CD8-positive, alpha-beta memory T cell (primary cell): ENCODE measurements at regions not wholly inside any gene's neighbourhood (a gene's known extent, or its start where the extent isn't known, plus 50 kb on each side); places are given as distances from the start of the nearest gene placed in this dataset.
A peak's percentile ranks its signal among the peaks of the same experiment; 100 is the strongest.
"Not testable (repeated sequence)": the region's sequence is repeated elsewhere in the genome, so short reads cannot be mapped to it uniquely, and the experiment has no call there.

Experiments
- CTCF ChIA-PET: fragments of 350-600 bp; sonication (Branson Sonifier 250); formaldehyde crosslinking; loops from one replicate; lab custom pipeline; 2021; ENCODE audit warnings: antibody characterized with exemption; lab: Charles Lee
- POLR2A ChIA-PET: fragments of 350-600 bp; sonication (Branson Sonifier 250); formaldehyde crosslinking; loops from one replicate; lab custom pipeline; 2021; ENCODE audit warnings: antibody characterized with exemption; lab: Charles Lee
- DNase-seq, 5 donors: peaks; one replicate each; pipeline versions ENCODE4 v3.0.0 to v3.0.0-alpha.2; 2020 to 2022; ENCODE audit warnings: mixed read lengths in 1 of 5
- H3K27ac ChIP-seq: one replicate; pipeline ENCODE4 v1.7.0; 2013; ENCODE audit warnings: low read depth, mild to moderate bottlenecking, low read length, moderate library complexity
- H3K27me3 ChIP-seq: 2 replicates; pipeline ENCODE4 v1.7.0; 2013; ENCODE audit warnings: low read length, mild to moderate bottlenecking; ENCODE audit not compliant: insufficient read depth, poor library complexity, severe bottlenecking
- H3K36me3 ChIP-seq: 2 replicates; pipeline ENCODE4 v1.7.0; 2013; ENCODE audit warnings: mild to moderate bottlenecking, low read length, moderate library complexity; ENCODE audit not compliant: insufficient read depth
- H3K4me1 ChIP-seq: 2 replicates; pipeline ENCODE4 v1.7.0; 2013; ENCODE audit warnings: mild to moderate bottlenecking, low read length, moderate library complexity; ENCODE audit not compliant: insufficient read depth
- H3K4me3 ChIP-seq: 2 replicates; pipeline ENCODE4 v1.7.0; 2013; ENCODE audit warnings: mild to moderate bottlenecking, low read length
- H3K9me3 ChIP-seq: 2 replicates; pipeline ENCODE4 v1.7.0; 2013; ENCODE audit warnings: mild to moderate bottlenecking, low read length
- H3K27ac Mint-ChIP-seq, 8 donors: one replicate each; pipeline ENCODE4 v1.8.0; 2020 to 2021; ENCODE audit warnings: mixed read lengths in 8 of 8, mild to moderate bottlenecking in 6 of 8, inconsistent platforms in 3 of 8, moderate library complexity in 3 of 8
- H3K27me3 Mint-ChIP-seq, 2 donors: one replicate each; pipeline ENCODE4 v1.8.0; 2020 to 2021; ENCODE audit warnings: mixed read lengths in 2 of 2, mild to moderate bottlenecking in 1 of 2, moderate library complexity in 1 of 2
- H3K36me3 Mint-ChIP-seq, 3 donors: one replicate each; pipeline ENCODE4 v1.8.0; 2020 to 2021; ENCODE audit warnings: mixed read lengths in 3 of 3, inconsistent platforms in 1 of 3, mild to moderate bottlenecking in 1 of 3
- H3K4me1 Mint-ChIP-seq, 3 donors: one replicate each; pipeline ENCODE4 v1.8.0; 2020 to 2021; ENCODE audit warnings: mixed read lengths in 3 of 3, inconsistent platforms in 1 of 3, mild to moderate bottlenecking in 1 of 3
- H3K4me3 Mint-ChIP-seq, 7 donors: one replicate each; pipeline ENCODE4 v1.8.0; 2020 to 2021; ENCODE audit warnings: mixed read lengths in 7 of 7, mild to moderate bottlenecking in 6 of 7, moderate library complexity in 4 of 7, inconsistent platforms in 2 of 7
- H3K9me3 Mint-ChIP-seq, 5 donors: one replicate each; pipeline ENCODE4 v1.8.0; 2020 to 2022; ENCODE audit warnings: mixed read lengths in 5 of 5, mild to moderate bottlenecking in 3 of 5, moderate library complexity in 2 of 5, inconsistent platforms in 1 of 5

- H3K27ac ChIP-seq, H3K36me3 Mint-ChIP-seq, H3K9me3 ChIP-seq, H3K4me3 Mint-ChIP-seq, H3K9me3 Mint-ChIP-seq, H3K27ac Mint-ChIP-seq, H3K4me1 Mint-ChIP-seq, H3K36me3 ChIP-seq, H3K4me3 ChIP-seq, H3K4me1 ChIP-seq, H3K27me3 ChIP-seq, CTCF ChIA-PET, POLR2A ChIA-PET, DNase-seq, H3K27me3 Mint-ChIP-seq: not testable (repeated sequence)
Observed at GRCh38 chr1:120973836-120974235, 84.3 kb downstream of the PPIAL4A start.

- H3K9me3 ChIP-seq, H3K36me3 ChIP-seq, H3K36me3 Mint-ChIP-seq, H3K4me1 ChIP-seq, H3K9me3 Mint-ChIP-seq, DNase-seq, H3K4me3 ChIP-seq, H3K4me1 Mint-ChIP-seq, H3K27ac ChIP-seq, H3K27ac Mint-ChIP-seq, H3K27me3 Mint-ChIP-seq, CTCF ChIA-PET, H3K27me3 ChIP-seq, H3K4me3 Mint-ChIP-seq, POLR2A ChIA-PET: not testable (repeated sequence)
Observed at GRCh38 chr1:120977279-120977678, 87.7 kb downstream of the PPIAL4A start.

- H3K9me3 Mint-ChIP-seq, H3K9me3 ChIP-seq, H3K36me3 ChIP-seq, H3K27me3 ChIP-seq, H3K36me3 Mint-ChIP-seq, POLR2A ChIA-PET, H3K27ac Mint-ChIP-seq, H3K4me1 Mint-ChIP-seq, DNase-seq, H3K4me3 Mint-ChIP-seq, H3K27me3 Mint-ChIP-seq, CTCF ChIA-PET, H3K4me3 ChIP-seq, H3K4me1 ChIP-seq, H3K27ac ChIP-seq: not testable (repeated sequence)
Observed at GRCh38 chr1:120981489-120982094, 92.0 kb downstream of the PPIAL4A start.

DNA sequence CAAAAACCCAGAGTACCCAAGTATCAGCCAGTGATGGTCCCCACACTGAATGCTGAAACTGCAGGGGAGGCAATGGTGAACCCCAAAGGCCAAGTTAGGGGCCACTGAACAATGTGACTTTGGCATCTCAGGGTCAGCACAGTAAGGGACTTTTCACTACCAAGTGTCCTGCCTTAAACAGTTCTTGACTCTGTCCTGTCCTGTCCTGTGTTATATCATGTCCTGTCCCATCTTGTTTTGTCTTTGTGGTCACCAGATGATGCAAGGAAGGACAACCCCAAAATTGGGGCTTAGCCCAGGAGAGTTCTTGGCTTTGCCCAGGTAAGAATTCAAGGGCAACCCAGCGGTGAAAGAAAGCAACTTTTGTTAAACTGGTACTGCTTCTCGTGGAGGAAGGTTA lies 105.0 kb downstream of the PPIAL4A start:
- H3K27me3 ChIP-seq, CTCF ChIA-PET, POLR2A ChIA-PET, H3K36me3 Mint-ChIP-seq, H3K36me3 ChIP-seq, DNase-seq, H3K27ac Mint-ChIP-seq, H3K4me3 ChIP-seq, H3K9me3 ChIP-seq, H3K4me1 Mint-ChIP-seq, H3K4me1 ChIP-seq, H3K27me3 Mint-ChIP-seq, H3K9me3 Mint-ChIP-seq, H3K4me3 Mint-ChIP-seq, H3K27ac ChIP-seq: not testable (repeated sequence)

- POLR2A ChIA-PET, H3K27ac Mint-ChIP-seq, H3K9me3 ChIP-seq, H3K9me3 Mint-ChIP-seq, H3K4me3 Mint-ChIP-seq, H3K4me1 Mint-ChIP-seq, H3K4me3 ChIP-seq, H3K36me3 ChIP-seq, H3K4me1 ChIP-seq, H3K27me3 ChIP-seq, H3K36me3 Mint-ChIP-seq, CTCF ChIA-PET, H3K27ac ChIP-seq, H3K27me3 Mint-ChIP-seq: not testable (repeated sequence)
- peak in 1 of 5 donors; percentile 16 for DNase-seq
Observed at GRCh38 chr1:120995025-120995424, 105.5 kb downstream of the PPIAL4A start.

- H3K4me1 ChIP-seq, H3K27ac ChIP-seq, H3K27ac Mint-ChIP-seq, H3K36me3 Mint-ChIP-seq, H3K36me3 ChIP-seq, H3K4me3 Mint-ChIP-seq, H3K27me3 Mint-ChIP-seq, POLR2A ChIA-PET, CTCF ChIA-PET, H3K27me3 ChIP-seq, H3K9me3 Mint-ChIP-seq, H3K9me3 ChIP-seq, H3K4me1 Mint-ChIP-seq, H3K4me3 ChIP-seq: not testable (repeated sequence)
- DNase-seq = peak in 2 of 5 donors; percentile 13 to 44
Observed at GRCh38 chr1:121001090-121001726, 111.6 kb downstream of the PPIAL4A start.

DNA sequence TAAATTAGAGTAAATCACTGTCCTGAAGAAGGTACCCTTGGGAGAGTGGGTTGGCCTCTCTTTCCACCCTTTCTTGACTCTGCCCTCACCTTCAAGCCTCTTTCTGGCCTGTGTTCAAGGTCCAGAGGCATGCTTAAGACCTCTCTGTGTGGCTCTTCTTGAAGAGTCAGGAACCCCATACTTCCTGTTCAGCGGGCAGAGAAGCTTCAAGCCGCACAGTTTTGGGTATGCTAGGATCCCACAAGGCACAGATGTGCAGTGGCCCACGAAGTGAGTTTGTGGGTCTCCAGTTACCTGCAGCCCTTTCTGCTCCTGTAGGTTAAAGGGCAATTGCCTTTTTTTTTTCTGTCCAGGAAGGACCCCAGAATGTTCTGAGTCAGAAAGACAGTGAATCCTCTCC lies 113.7 kb downstream of the PPIAL4A start:
- POLR2A ChIA-PET, H3K4me3 Mint-ChIP-seq, H3K4me1 ChIP-seq, H3K27me3 ChIP-seq, CTCF ChIA-PET, H3K27ac ChIP-seq, H3K27me3 Mint-ChIP-seq, H3K9me3 ChIP-seq, H3K36me3 Mint-ChIP-seq, DNase-seq, H3K4me3 ChIP-seq, H3K36me3 ChIP-seq, H3K9me3 Mint-ChIP-seq: not testable (repeated sequence)
- peak overlapping the region in 1 of 8 donors; percentile 32 for H3K27ac Mint-ChIP-seq
- H3K4me1 Mint-ChIP-seq = peaks cover 7 to 11% (median 11%) of the 10 kb centered on the region in 3 donors

DNA sequence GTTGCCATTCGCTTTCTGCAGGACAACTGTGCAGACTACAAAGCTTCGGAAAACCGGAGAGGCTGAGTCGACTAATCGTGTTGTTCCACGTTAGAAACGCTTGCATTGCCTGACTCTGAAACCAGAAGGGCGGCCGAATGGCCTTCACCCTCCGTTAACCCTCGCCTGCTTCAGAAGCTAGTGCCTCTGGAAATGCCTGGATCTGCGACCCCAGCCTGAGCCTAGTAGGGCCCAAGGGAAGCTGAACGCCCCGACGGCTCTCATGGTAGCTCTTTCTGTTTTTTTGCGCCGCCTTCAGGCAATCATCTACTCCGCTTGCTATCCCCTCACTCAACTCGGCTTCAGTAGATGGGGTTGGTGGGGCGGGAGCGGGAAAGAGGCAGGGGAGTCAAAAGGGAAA lies 117.3 kb downstream of the PPIAL4A start:
- H3K4me3 ChIP-seq, H3K9me3 Mint-ChIP-seq, H3K27ac ChIP-seq, H3K9me3 ChIP-seq, DNase-seq, H3K27me3 ChIP-seq, H3K4me1 ChIP-seq, H3K36me3 ChIP-seq, H3K36me3 Mint-ChIP-seq, H3K27me3 Mint-ChIP-seq, CTCF ChIA-PET, POLR2A ChIA-PET, H3K27ac Mint-ChIP-seq: not testable (repeated sequence)
- H3K4me1 Mint-ChIP-seq = peaks cover 7 to 16% (median 13%) of the 10 kb centered on the region in 3 donors
- peak overlapping the region in 1 of 7 donors; percentile 15 for H3K4me3 Mint-ChIP-seq

- Mint-ChIP-seq H3K4me1 (peaks cover 7 to 16% (median 13%) of the 10 kb centered on the region in 3 donors), H3K4me3 (peak overlapping the region; percentile 83 to 92 (median 85))
- H3K36me3 ChIP-seq, H3K36me3 Mint-ChIP-seq, H3K27me3 Mint-ChIP-seq, H3K4me1 ChIP-seq, DNase-seq, H3K27me3 ChIP-seq, H3K9me3 Mint-ChIP-seq, H3K27ac Mint-ChIP-seq, H3K9me3 ChIP-seq, H3K4me3 ChIP-seq, POLR2A ChIA-PET, H3K27ac ChIP-seq, CTCF ChIA-PET: not testable (repeated sequence)
Observed at GRCh38 chr1:121007755-121008154, 118.2 kb downstream of the PPIAL4A start.
